Fibroblast of villous mesenchyme (primary cell): ENCODE measurements at regions not wholly inside any gene's neighbourhood (a gene's known extent, or its start where the extent isn't known, plus 50 kb on each side); places are given as distances from the start of the nearest gene placed in this dataset.

Experiments
- DNase-seq: peaks from one replicate; pipeline ENCODE4 v3.0.0-alpha.2; 2010; ENCODE audit warnings: low read depth
- H3K4me3 ChIP-seq: 2 replicates; pipeline ENCODE4 v1.5.1; 2011; ENCODE audit warnings: low read depth, mild to moderate bottlenecking, low read length
- CTCF ChIP-seq: IDR thresholded peaks from 2 replicates; pipeline ENCODE4 v1.5.1; 2012; ENCODE audit warnings: low read depth, mild to moderate bottlenecking, low read length; ENCODE audit not compliant: insufficient read depth

DNA sequence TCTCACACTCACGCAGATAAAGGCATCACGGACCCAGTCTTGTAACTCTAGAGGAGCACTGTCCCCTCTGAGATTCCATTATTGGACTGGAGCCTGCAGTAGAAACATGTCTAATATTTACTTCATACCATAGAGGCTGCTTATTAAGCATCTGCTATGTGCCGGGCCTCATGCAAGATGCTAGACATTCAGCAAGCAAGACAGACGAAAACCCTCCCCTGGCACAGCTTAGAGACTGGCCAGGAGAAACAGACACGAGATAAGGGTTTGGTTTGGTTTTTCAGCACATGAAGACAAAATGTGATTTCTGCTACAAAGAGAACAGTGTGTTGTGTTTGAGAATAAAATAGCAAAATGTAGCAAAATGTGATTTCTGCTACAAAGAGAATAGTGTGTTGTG, 719.2 kb downstream of the MED13L start:
- no peak for TF ChIP-seq CTCF
- DNase-seq, result no peak
- no peak overlapping the region for H3K4me3 ChIP-seq

GRCh38 chr12:115553622-115554021, 723.9 kb downstream of the MED13L start:
- no peak for TF ChIP-seq CTCF
- no peak overlapping the region for H3K4me3 ChIP-seq
- no peak for DNase-seq

DNA sequence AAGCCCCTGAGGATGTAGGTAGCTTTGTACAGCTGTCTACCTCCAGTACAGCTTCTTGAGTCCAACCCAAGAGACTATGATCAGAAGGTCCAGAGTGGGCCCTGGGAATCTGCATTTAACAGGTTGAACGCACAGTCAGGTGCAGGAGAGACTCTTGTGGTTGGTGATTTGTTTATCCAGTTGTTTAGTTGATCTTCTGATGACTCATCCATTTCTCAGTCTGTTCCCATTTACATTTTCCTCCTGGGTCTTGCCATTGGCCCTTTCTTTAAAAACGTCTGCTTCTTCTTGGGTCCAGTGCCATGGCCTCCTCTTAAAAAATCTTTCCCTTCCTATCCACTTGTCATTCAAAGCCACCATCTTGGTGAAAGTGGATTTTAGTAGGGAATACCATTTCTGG, 734.2 kb downstream of the MED13L start:
- no peak for TF ChIP-seq CTCF
- peak; percentile 3 for DNase-seq
- no peak overlapping the region for H3K4me3 ChIP-seq

DNA sequence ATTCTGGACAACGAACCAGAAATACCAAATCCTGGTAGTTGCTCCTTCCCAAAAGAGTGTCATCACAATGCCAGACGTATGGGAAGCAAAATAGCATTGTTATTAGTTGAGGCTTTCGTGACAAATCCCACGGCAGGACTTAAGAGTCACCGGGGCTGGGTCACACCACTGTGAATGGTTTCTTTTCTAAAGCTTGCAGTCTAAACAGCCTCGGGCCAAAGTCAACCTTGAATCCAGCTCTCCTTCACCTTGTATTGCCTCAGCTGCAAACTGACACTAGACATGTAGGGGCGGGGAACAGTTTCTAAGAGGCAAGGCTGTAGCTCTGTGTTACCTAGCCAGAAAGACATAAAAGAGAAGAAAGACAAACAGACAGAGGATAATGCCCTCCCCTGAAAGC, 734.8 kb downstream of the MED13L start:
- no peak for TF ChIP-seq CTCF
- H3K4me3 ChIP-seq, result no peak overlapping the region
- no peak for DNase-seq

DNA sequence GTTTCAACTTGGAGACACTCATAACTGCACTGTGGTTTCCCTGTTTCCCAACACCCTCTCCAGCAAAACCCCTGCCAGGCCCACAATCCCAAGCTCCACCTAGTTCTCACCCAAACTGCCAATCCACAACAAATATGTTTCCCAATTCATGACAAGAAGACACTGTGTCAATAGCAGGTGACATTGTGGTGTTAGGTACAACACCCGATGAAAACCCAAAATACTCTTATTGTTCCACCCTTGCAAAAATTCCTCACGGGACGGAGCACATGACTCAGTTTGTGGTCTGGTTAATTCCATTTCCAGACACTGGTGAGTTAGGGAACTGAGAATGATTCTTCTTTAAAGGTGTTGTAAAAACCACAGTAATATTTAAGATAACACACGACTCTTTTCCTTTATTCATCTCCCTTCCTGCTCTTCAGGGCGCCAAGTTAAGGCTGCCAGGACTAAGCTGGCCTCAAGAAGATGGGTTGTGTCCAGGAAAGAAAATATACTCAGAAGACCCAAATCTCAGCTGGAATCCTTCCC, 735.5 kb downstream of the MED13L start:
- no peak overlapping the region for H3K4me3 ChIP-seq
- TF ChIP-seq CTCF, result no peak
- DNase-seq, result peak; percentile 11

GRCh38 chr12:115528466-115528865, 749.0 kb downstream of the MED13L start:
- TF ChIP-seq CTCF, result no peak
- H3K4me3 ChIP-seq, result no peak overlapping the region
- DNase-seq, result peak; percentile 10

DNA sequence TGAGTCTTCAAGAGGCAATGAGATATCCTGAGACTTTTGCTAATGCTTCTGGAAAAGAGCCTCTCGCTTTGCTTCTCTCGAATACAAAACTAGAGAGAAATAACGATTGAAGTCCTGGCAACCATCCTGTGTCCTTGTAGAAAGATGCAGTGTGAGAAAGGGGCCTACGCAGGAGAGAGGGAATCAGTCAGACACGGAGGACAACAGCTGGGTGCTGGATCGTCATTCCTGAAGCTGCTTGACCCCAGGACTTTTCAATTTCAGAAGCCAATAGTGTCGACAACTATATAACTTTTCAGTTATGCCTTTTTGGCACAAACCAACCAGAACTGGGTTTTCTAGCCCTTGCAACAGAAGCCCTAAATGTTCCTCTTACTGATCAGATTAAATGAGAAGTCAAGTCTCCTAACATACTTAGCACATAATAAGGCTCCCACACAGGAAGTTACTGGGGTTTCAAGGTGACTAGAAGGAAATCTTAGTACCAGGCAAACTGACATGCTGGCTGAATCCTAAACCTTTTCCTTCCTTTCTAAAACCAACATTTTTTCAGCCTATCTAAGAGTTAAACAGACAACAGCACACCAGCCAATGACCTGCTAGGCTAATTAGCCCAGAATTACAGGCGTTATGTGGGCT, 755.6 kb downstream of the MED13L start:
- DNase-seq, result no peak
- no peak for TF ChIP-seq CTCF
- no peak overlapping the region for H3K4me3 ChIP-seq
